Aorta (tissue), 5 donors: ENCODE measurements at regions not wholly inside any gene's neighbourhood (a gene's known extent, or its start where the extent isn't known, plus 50 kb on each side); places are given as distances from the start of the nearest gene placed in this dataset.
"Not testable (repeated sequence)": the region's sequence is repeated elsewhere in the genome, so short reads cannot be mapped to it uniquely, and the experiment has no call there.

ENCODE experiments used
- ATAC-seq: fragments of 200-7000 bp; cut with Tn5 transposase; one replicate; pipeline ENCODE4 v1.9.1; 2022; ENCODE audit warnings: moderate library complexity; ENCODE audit not compliant: low FRiP score
- DNase-seq, 2 donors: peaks; one replicate each; pipeline ENCODE4 v3.0.0-alpha.2; 2020
- H3K27ac ChIP-seq, 2 donors: one replicate each; pipeline ENCODE4 v1.5.1; 2013; ENCODE audit warnings: low read length in 2 of 2, mild to moderate bottlenecking in 2 of 2, moderate library complexity in 2 of 2, control low read depth in 1 of 2, inconsistent platforms in 1 of 2, low read depth in 1 of 2
- H3K27me3 ChIP-seq, 2 donors: one replicate each; pipeline ENCODE4 v1.6.1; 2013; ENCODE audit warnings: control low read depth in 1 of 2, low read length in 1 of 2, mild to moderate bottlenecking in 1 of 2, moderate library complexity in 1 of 2; ENCODE audit not compliant: insufficient read depth in 2 of 2, control insufficient read depth in 1 of 2
- H3K36me3 ChIP-seq, 2 donors: one replicate each; pipeline ENCODE4 v1.6.1; 2013; ENCODE audit warnings: control low read depth in 1 of 2, low read length in 1 of 2, mild to moderate bottlenecking in 1 of 2; ENCODE audit not compliant: insufficient read depth in 2 of 2, control insufficient read depth in 1 of 2
- H3K4me1 ChIP-seq, 2 donors: one replicate each; pipeline ENCODE4 v1.6.1; 2013; ENCODE audit warnings: low read length in 2 of 2, control low read depth in 1 of 2, mild to moderate bottlenecking in 1 of 2, moderate library complexity in 1 of 2; ENCODE audit not compliant: insufficient read depth in 2 of 2, control insufficient read depth in 1 of 2
- H3K4me3 ChIP-seq, 2 donors: one replicate each; pipeline ENCODE4 v1.5.1; 2013; ENCODE audit warnings: low read length in 2 of 2, control low read depth in 1 of 2, mild to moderate bottlenecking in 1 of 2
- H3K9me3 ChIP-seq: one replicate; pipeline ENCODE4 v1.6.1; 2013; ENCODE audit warnings: mild to moderate bottlenecking, low read length; ENCODE audit not compliant: control insufficient read depth
- whole genome bisulfite sequencing, 2 donors: extraction: QIAGEN DNeasy Blood & Tissue Kit; methylation state at CpG; one replicate each; pipeline ENCODE4 v1.1.7; 2013; 5-methylcytosine and 5-hydroxymethylcytosine counted together
- intact Hi-C, 2 donors: fragments of 100-400 bp; cut with DNase I; formaldehyde crosslinking; loops; one replicate each; pipeline versions ENCODE4 v1.14.2 to v1.15.0; 2022
- donor health status: healthy with polysubstance abuse.
- donor health status: Bipolar disorder and iron deficiency.
- donor health status: DM: no; HTN: no; CAD: no.
- donor health status: DM: no; HTN: no; CAD: no.
- donor health status: DM: yes; HTN: yes; CAD: no.

DNA sequence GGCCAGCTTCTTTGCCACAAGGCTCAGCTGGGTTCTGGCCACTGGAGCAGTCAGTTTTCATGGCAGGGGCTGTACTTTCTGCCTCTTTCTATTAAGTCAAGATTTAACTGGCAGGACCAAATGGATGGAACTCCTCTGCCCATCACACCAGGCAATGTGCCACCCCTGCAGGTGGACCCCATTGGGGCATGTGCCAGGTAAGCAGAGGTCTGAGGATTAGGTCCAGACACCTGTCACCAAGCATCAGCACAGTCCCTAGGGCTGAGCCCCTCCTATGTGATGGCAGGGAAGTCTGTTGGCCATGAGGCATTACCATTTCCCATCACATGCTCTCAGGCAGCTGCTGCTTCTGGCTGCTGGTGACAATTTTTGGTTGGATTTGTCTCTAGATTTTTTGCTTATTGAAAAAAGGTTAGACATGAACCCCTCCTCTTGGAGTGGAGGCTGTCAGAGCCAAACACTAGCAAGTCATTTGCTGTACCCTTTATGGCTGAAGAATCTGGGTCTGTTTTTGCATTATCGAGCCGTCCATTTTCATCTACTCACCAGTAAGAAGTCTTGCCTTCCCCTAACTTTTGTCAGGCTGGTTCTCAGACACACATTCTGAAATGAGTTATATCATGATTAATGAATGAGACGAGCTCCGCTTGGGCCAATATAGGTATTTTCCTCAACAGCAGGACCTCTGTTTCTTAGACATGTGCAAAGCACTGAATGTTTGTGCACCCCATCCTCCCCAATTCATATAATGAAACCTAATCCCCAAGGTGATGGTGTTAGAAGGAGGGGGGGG is 328.0 kb downstream of the TSN start:
- WGBS, 2 donors: 82 to 85% methylated on average over 4 of the region's 4 CpGs
- H3K4me3 ChIP-seq: no peak overlapping the region
- ATAC-seq (no peak), DNase-seq (no peak)
- no peaks in the 10 kb centered on the region for H3K27me3 ChIP-seq
- H3K36me3 ChIP-seq: no peaks in the 10 kb centered on the region
- H3K4me1 ChIP-seq: no peaks in the 10 kb centered on the region
- intact Hi-C loops: no loop called here
- H3K27ac ChIP-seq: no peak overlapping the region
- H3K9me3 ChIP-seq: no peaks in the 10 kb centered on the region

DNA sequence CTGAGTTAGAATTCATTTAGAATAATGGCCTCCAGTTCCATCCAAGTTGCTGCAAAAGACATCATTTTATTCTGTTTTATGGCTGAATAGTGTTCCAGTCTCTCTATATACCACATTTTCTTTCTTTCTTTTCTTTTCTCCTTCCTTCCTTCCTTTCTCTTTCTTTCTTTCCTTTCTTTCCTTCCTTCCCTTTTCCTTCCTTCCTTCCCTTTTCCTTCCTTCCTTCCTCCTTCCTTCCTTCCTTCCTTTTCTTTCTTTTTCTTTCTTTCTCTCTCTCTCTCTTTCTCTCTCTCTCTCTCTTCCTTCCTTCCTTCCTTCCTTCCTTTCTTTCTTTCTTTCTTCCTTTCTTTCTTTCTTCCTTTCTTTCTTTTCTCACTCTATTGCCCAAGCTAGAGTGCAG is 330.2 kb downstream of the TSN start:
- H3K4me1 ChIP-seq, H3K9me3 ChIP-seq, H3K36me3 ChIP-seq, H3K27ac ChIP-seq, H3K27me3 ChIP-seq, DNase-seq, intact Hi-C loops, H3K4me3 ChIP-seq, ATAC-seq: not testable (repeated sequence)

DNA sequence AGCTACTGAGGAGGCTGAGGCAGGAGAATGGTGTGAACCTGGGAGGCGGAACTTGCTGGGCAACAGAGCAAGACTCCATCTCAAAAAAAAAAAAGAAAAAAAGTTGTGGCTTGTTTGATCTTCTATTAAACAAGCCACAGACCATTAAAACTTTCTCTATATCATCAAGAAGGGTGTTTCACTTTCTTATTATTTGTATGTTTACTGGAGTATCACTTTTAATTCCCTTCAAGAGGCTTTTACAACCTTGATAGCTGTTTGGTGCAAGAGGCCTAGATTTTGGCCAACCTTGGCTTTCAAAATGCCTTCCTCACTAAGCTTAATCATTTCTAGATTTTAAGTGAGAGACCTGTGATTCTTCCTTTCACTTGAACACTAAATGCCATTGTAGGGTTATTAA is 339.1 kb downstream of the TSN start:
- intact Hi-C loops: no loop called here
- DNase-seq (no peak), ATAC-seq (no peak)
- no peak overlapping the region for H3K4me3 ChIP-seq
- peaks cover 0 to 1% of the 10 kb centered on the region in 2 donors for H3K27me3 ChIP-seq
- H3K27ac ChIP-seq: no peak overlapping the region
- 94 to 100% methylated on average over 1 of the region's 1 CpG for WGBS, 2 donors
- H3K36me3 ChIP-seq: no peaks in the 10 kb centered on the region
- peaks cover 2% of the 10 kb centered on the region for H3K9me3 ChIP-seq
- H3K4me1 ChIP-seq: no peaks in the 10 kb centered on the region

GRCh38 chr2:122096761-122097160 is 341.3 kb downstream of the TSN start:
- Histone ChIP-seq H3K27ac (no peak overlapping the region), H3K4me3 (no peak overlapping the region), H3K9me3 (peaks cover 1% of the 10 kb centered on the region), H3K4me1 (no peaks in the 10 kb centered on the region), H3K27me3 (peaks cover 0 to 1% of the 10 kb centered on the region in 2 donors), H3K36me3 (no peaks in the 10 kb centered on the region)
- intact Hi-C loops: no loop called here
- ATAC-seq (no peak), DNase-seq (no peak)
- 30 to 43% methylated on average over 2 of the region's 2 CpGs for WGBS, 2 donors

GRCh38 chr2:122098306-122098705 is 342.9 kb downstream of the TSN start:
- peaks cover 0 to 1% of the 10 kb centered on the region in 2 donors for H3K27me3 ChIP-seq
- ATAC-seq: no peak
- H3K4me3 ChIP-seq: no peak overlapping the region
- H3K4me1 ChIP-seq: no peaks in the 10 kb centered on the region
- H3K9me3 ChIP-seq: no peaks in the 10 kb centered on the region
- no peaks in the 10 kb centered on the region for H3K36me3 ChIP-seq
- 73% methylated on average over 1 of the region's 1 CpG for WGBS, 2 donors
- intact Hi-C loops: no loop called here
- DNase-seq: no peak
- H3K27ac ChIP-seq: no peak overlapping the region

GRCh38 chr2:122100346-122100745 is 344.9 kb downstream of the TSN start:
- 59 to 74% methylated on average over 2 of the region's 2 CpGs for WGBS, 2 donors
- no peaks in the 10 kb centered on the region for H3K9me3 ChIP-seq
- H3K27ac ChIP-seq: no peak overlapping the region
- intact Hi-C loops: no loop called here
- DNase-seq (no peak), ATAC-seq (no peak)
- H3K27me3 ChIP-seq: no peaks in the 10 kb centered on the region
- no peaks in the 10 kb centered on the region for H3K36me3 ChIP-seq
- no peak overlapping the region for H3K4me3 ChIP-seq
- H3K4me1 ChIP-seq: no peaks in the 10 kb centered on the region

DNA sequence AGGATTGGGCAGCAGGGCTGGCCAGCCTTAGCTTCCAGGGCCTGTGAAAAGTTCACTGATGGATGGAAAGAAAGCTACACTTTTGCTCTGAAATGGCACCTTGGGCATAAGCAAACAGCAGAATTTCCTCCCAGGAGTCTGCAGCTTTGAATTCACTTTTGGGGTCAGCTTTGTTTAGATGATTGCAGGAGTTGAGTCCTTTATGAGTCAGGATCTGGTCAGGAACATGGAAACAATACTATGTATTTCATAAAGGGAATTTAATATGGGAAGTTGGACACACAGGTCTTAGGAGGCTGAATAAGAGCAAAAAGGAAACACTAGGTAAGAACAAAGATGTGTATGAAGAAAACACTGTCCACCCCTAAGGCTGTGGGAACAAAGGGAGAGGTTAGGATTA is 345.3 kb downstream of the TSN start:
- Histone ChIP-seq H3K9me3 (no peaks in the 10 kb centered on the region), H3K36me3 (no peaks in the 10 kb centered on the region), H3K27ac (no peak overlapping the region), H3K27me3 (no peaks in the 10 kb centered on the region), H3K4me3 (no peak overlapping the region), H3K4me1 (no peaks in the 10 kb centered on the region)
- no peak for DNase-seq
- intact Hi-C loops: no loop called here
- ATAC-seq: no peak

GRCh38 chr2:122101319-122101718 is 345.9 kb downstream of the TSN start:
- Histone ChIP-seq H3K4me3 (no peak overlapping the region), H3K27me3 (no peaks in the 10 kb centered on the region), H3K36me3 (no peaks in the 10 kb centered on the region), H3K27ac (no peak overlapping the region), H3K9me3 (no peaks in the 10 kb centered on the region), H3K4me1 (no peaks in the 10 kb centered on the region)
- no peak for DNase-seq
- intact Hi-C loops: no loop called here
- ATAC-seq: no peak
- WGBS, 2 donors: 86 to 88% methylated on average over 5 of the region's 5 CpGs

- Histone ChIP-seq H3K9me3 (no peaks in the 10 kb centered on the region), H3K36me3 (no peaks in the 10 kb centered on the region), H3K27ac (no peak overlapping the region), H3K27me3 (no peaks in the 10 kb centered on the region), H3K4me1 (no peaks in the 10 kb centered on the region), H3K4me3 (no peak overlapping the region)
- ATAC-seq (no peak), DNase-seq (no peak)
- intact Hi-C loops: no loop called here
- WGBS, 2 donors: 89 to 94% methylated on average over 2 of the region's 2 CpGs
These were observed 349.9 kb downstream of the TSN start for GRCh38 chr2:122105171-122105876.
